ENCODE measurements at regions not wholly inside any gene's neighbourhood (a gene's known extent, or its start where the extent isn't known, plus 50 kb on each side); places are given as distances from the start of the nearest gene placed in this dataset.
A peak's percentile ranks its signal among the peaks of the same experiment; 100 is the strongest.

DNA sequence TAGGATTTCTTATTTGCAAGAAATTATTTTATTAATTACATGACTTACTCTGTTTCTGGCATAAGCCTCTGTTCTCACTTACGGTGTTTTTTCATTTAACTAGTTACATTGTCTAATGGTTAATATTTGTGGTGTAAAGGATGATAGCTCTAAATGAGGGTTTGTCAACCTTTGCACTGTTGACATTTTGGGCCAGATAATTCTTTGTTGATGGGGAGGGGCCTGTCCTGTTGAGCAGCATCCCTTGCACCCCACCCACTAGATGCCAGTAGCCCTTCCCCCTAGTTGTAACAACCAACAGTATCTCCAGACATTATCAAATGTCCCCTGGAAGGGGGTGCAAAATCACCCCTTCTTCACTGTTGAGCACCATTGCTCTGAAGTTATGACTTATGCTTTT lies 83.6 kb upstream of the SLC44A3 start:
- no peak for TF ChIP-seq POLR2A (IDR thresholded peaks at IDR 0.05)
- TF ChIP-seq, protein P1, sequence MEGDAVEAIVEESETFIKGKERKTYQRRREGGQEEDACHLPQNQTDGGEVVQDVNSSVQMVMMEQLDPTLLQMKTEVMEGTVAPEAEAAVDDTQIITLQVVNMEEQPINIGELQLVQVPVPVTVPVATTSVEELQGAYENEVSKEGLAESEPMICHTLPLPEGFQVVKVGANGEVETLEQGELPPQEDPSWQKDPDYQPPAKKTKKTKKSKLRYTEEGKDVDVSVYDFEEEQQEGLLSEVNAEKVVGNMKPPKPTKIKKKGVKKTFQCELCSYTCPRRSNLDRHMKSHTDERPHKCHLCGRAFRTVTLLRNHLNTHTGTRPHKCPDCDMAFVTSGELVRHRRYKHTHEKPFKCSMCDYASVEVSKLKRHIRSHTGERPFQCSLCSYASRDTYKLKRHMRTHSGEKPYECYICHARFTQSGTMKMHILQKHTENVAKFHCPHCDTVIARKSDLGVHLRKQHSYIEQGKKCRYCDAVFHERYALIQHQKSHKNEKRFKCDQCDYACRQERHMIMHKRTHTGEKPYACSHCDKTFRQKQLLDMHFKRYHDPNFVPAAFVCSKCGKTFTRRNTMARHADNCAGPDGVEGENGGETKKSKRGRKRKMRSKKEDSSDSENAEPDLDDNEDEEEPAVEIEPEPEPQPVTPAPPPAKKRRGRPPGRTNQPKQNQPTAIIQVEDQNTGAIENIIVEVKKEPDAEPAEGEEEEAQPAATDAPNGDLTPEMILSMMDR (IDR thresholded peaks at IDR 0.05 in 4 of 5, conservative IDR thresholded peaks at IDR 0.05 in 1 of 5) = no peak
- Histone ChIP-seq H3K4me3 (no peak overlapping the region), H3K36me3 (no peaks in the 10 kb centered on the region), H3K9me3 (no peaks in the 10 kb centered on the region), H3K4me1 (no peaks in the 10 kb centered on the region), H3K27me3 (no peaks in the 10 kb centered on the region), H3K27ac (no peak overlapping the region)
- DNase-seq = no peak
- in situ Hi-C loops (cut with MboI; ENCODE audit: low sequenced_read_pairs in 4 of 4) = no loop called here
- no peak for ATAC-seq
- intact Hi-C loops (cut with DNase I; ENCODE audit: low total_unique reads) = no loop called here

- no peak for TF ChIP-seq POLR2A (IDR thresholded peaks at IDR 0.05)
- TF ChIP-seq, protein P1 (IDR thresholded peaks at IDR 0.05 in 4 of 5, conservative IDR thresholded peaks at IDR 0.05 in 1 of 5) = no peak
- peak overlapping the region in 1 of 4 donors; percentile 46 for H3K27ac ChIP-seq
- H3K27me3 ChIP-seq = no peaks in the 10 kb centered on the region
- in situ Hi-C loops (cut with MboI; ENCODE audit: low sequenced_read_pairs in 4 of 4) (no loop called here), intact Hi-C loops (cut with DNase I; ENCODE audit: low total_unique reads) (no loop called here)
- no peaks in the 10 kb centered on the region for H3K9me3 ChIP-seq
- no peak overlapping the region for H3K4me3 ChIP-seq
- ATAC-seq (no peak), DNase-seq (no peak)
- H3K4me1 ChIP-seq = no peaks in the 10 kb centered on the region
- H3K36me3 ChIP-seq = no peaks in the 10 kb centered on the region
Observed at GRCh38 chr1:94736073-94736472, 84.1 kb upstream of the SLC44A3 start.

DNA sequence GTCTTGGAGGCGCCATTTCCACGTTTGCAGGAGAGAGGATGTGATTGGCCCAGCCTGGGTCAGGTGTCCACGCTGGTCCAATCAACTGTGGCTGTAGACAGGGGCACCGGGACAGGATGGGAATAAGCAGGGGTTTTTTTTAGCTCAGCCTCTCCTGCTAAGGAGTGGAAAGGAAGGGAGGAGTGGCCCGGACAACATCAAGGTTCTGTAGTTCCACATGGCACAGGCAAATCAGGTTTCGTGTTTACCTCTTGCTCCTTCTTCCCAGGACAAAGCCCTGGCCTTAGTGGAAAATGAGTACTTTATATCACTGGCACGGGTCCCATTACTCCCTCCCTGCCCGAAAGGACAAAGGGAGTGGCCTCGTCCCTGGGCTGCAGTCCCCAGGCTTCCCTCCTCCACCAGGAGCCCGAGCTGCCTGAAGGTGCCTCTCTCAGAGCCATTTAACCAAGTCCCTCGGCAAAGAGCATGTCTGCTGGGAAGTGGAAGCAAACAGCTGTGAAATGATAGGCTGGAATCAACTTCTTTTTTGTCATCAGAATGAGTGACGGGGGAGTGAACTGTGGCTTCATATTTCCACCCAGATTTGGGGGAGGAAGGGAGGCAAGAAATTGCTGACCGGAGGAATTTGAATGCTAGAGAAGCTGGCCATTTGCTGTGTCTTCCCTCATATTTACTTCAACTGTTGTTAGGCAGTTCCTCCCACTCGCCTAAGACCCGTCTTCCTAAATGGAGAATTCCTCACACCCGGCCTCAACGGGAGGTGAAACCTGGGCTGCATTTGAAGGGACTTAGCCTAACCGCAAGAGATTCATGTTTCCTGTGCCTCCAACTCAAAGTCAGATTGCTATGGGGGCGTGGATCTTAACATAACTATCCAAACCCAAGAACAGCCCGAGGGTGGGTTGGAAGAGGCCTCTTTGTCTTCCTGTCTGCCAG lies 84.9 kb upstream of the SLC44A3 start:
- intact Hi-C loops (cut with DNase I; ENCODE audit: low total_unique reads) (no loop called here), in situ Hi-C loops (cut with MboI; ENCODE audit: low sequenced_read_pairs in 4 of 4) (no loop called here)
- H3K36me3 ChIP-seq = no peaks in the 10 kb centered on the region
- ATAC-seq (peak in 1 of 2 donors; percentile 33), DNase-seq (peak in 1 of 2 donors; percentile 17)
- peak overlapping the region; percentile 2 to 46 (median 35) for H3K27ac ChIP-seq
- H3K9me3 ChIP-seq = no peaks in the 10 kb centered on the region
- H3K27me3 ChIP-seq = no peaks in the 10 kb centered on the region
- no peak for TF ChIP-seq POLR2A (IDR thresholded peaks at IDR 0.05)
- TF ChIP-seq, protein P1 (IDR thresholded peaks at IDR 0.05 in 4 of 5, conservative IDR thresholded peaks at IDR 0.05 in 1 of 5) = no peak
- peak overlapping the region in 1 of 4 donors; percentile 0 for H3K4me3 ChIP-seq
- H3K4me1 ChIP-seq = no peaks in the 10 kb centered on the region

GRCh38 chr1:94731891-94732290 lies 88.3 kb upstream of the SLC44A3 start:
- no peak for TF ChIP-seq POLR2A (IDR thresholded peaks at IDR 0.05)
- TF ChIP-seq, protein P1 (IDR thresholded peaks at IDR 0.05 in 4 of 5, conservative IDR thresholded peaks at IDR 0.05 in 1 of 5) = no peak
- no peak overlapping the region for H3K4me3 ChIP-seq
- H3K27ac ChIP-seq = no peak overlapping the region
- H3K36me3 ChIP-seq = no peaks in the 10 kb centered on the region
- no peaks in the 10 kb centered on the region for H3K9me3 ChIP-seq
- DNase-seq (no peak), ATAC-seq (no peak)
- H3K27me3 ChIP-seq = no peaks in the 10 kb centered on the region
- H3K4me1 ChIP-seq = no peaks in the 10 kb centered on the region
- intact Hi-C loops (cut with DNase I; ENCODE audit: low total_unique reads) = no loop called here
- in situ Hi-C loops (cut with MboI; ENCODE audit: low sequenced_read_pairs in 4 of 4) = no loop called here
